OCI-LY7 (cell line): ENCODE measurements at regions not wholly inside any gene's neighbourhood (a gene's known extent, or its start where the extent isn't known, plus 50 kb on each side); places are given as distances from the start of the nearest gene placed in this dataset.

Experiments used
- BruUV-seq: library from RNA; stranded (reverse); fragments of 400-500 nt; replicated peaks from 2 replicates; lab custom pipeline; 2021; lab: Mats Ljungman, UMichigan
- CTCF ChIA-PET: fragments of 300-600 bp; sonication (Branson Sonifier 250); formaldehyde crosslinking; loops from one replicate; lab custom pipeline; 2022; ENCODE audit warnings: antibody characterized with exemption; ENCODE audit not compliant: unreplicated experiment; lab: Charles Lee
- POLR2A ChIA-PET: fragments of 300-600 bp; sonication (Branson Sonifier 250); formaldehyde crosslinking; loops from one replicate; lab custom pipeline; 2022; ENCODE audit warnings: antibody characterized with exemption; lab: Charles Lee
- DNase-seq: peaks from one replicate; pipeline ENCODE4 v3.0.0-alpha.2; 2015; ENCODE audit warnings: low spot score
- H2AFZ ChIP-seq: fragments of 200-600 bp; sonication (generic), shearing (Covaris generic); 2 replicates; pipeline ENCODE4 v1.6.1; 2014; ENCODE audit warnings: mild to moderate bottlenecking, antibody characterized with exemption, low read length, moderate library complexity
- H3K27ac ChIP-seq: fragments of 200-600 bp; sonication (generic); 2 replicates; pipeline ENCODE4 v1.5.1; 2014; ENCODE audit warnings: mixed run types, low read depth, mild to moderate bottlenecking, moderate library complexity, low read length, inconsistent platforms; ENCODE audit not compliant: poor library complexity, severe bottlenecking
- H3K36me3 ChIP-seq: fragments of 200-600 bp; sonication (generic); 2 replicates; pipeline ENCODE4 v1.6.1; 2014; ENCODE audit warnings: mild to moderate bottlenecking, antibody characterized with exemption, low read length, moderate library complexity, mixed read lengths; ENCODE audit not compliant: insufficient read depth
- H3K4me1 ChIP-seq: fragments of 200-600 bp; sonication (generic); 2 replicates; pipeline ENCODE4 v1.5.1; 2014; ENCODE audit warnings: mild to moderate bottlenecking, low read length; ENCODE audit not compliant: insufficient read depth, poor library complexity, severe bottlenecking
- H3K4me2 ChIP-seq: fragments of 200-600 bp; sonication (generic); 2 replicates; pipeline ENCODE4 v1.6.1; 2014; ENCODE audit warnings: mild to moderate bottlenecking, low read length
- H3K4me3 ChIP-seq: fragments of 200-600 bp; sonication (generic); 2 replicates; pipeline ENCODE4 v1.5.1; 2014; ENCODE audit warnings: mild to moderate bottlenecking, low read depth, low read length; ENCODE audit not compliant: poor library complexity, severe bottlenecking
- H3K79me2 ChIP-seq: fragments of 200-600 bp; sonication (generic); 2 replicates; pipeline ENCODE4 v1.6.1; 2016; ENCODE audit warnings: low read depth, mild to moderate bottlenecking, low read length, moderate library complexity, mixed read lengths; ENCODE audit not compliant: insufficient read depth
- H3K9me2 ChIP-seq: fragments of 200-600 bp; sonication (generic); 2 replicates; pipeline ENCODE4 v1.6.1; 2016; ENCODE audit warnings: mild to moderate bottlenecking, low read length, mixed read lengths; ENCODE audit not compliant: insufficient read depth
- H3K9me3 ChIP-seq: fragments of 200-600 bp; sonication (generic); 2 replicates; pipeline ENCODE4 v1.6.1; 2014; ENCODE audit warnings: mild to moderate bottlenecking, mixed run types, low read length, mixed read lengths
- H4K20me1 ChIP-seq: fragments of 200-600 bp; sonication (generic); 2 replicates; pipeline ENCODE4 v1.6.1; 2014; ENCODE audit warnings: mild to moderate bottlenecking, antibody characterized with exemption, low read length, moderate library complexity, mixed read lengths; ENCODE audit not compliant: insufficient read depth
- EZH2phosphoT487 ChIP-seq: fragments of 200-600 bp; sonication (generic); IDR thresholded peaks from 2 replicates; pipeline ENCODE4 v1.6.1; 2018; ENCODE audit warnings: low read depth, borderline replicate concordance, mild to moderate bottlenecking, mixed run types, antibody characterized with exemption, low read length, moderate library complexity, mixed read lengths
- intact Hi-C: fragments of 100-400 bp; cut with micrococcal nuclease; formaldehyde crosslinking; loops from one replicate; pipeline ENCODE4 v1.10.0; 2022; ENCODE audit not compliant: unreplicated experiment
- TF ChIP-seq, protein P1 (sequence below): fragments of 200-600 bp; sonication (generic); conservative IDR thresholded peaks from 2 replicates; pipeline ENCODE4 v1.5.1; 2014; ENCODE audit warnings: mild to moderate bottlenecking, antibody characterized with exemption, low read length, moderate library complexity, mixed read lengths

GRCh38 chr14:29222671-29223268 lies 456.2 kb downstream of the FOXG1 start:
- Histone ChIP-seq H3K79me2 (no peaks in the 10 kb centered on the region), H4K20me1 (no peaks in the 10 kb centered on the region), H3K4me1 (no peaks in the 10 kb centered on the region), H3K9me2 (no peaks in the 10 kb centered on the region), H3K4me2 (no peak overlapping the region), H2AFZ (no peak overlapping the region), H3K9me3 (no peaks in the 10 kb centered on the region), H3K4me3 (no peak overlapping the region), H3K36me3 (no peaks in the 10 kb centered on the region), H3K27ac (no peak overlapping the region)
- intact Hi-C loops = no loop called here
- POLR2A ChIA-PET = no interaction called here
- DNase-seq = no peak
- TF ChIP-seq, protein P1, sequence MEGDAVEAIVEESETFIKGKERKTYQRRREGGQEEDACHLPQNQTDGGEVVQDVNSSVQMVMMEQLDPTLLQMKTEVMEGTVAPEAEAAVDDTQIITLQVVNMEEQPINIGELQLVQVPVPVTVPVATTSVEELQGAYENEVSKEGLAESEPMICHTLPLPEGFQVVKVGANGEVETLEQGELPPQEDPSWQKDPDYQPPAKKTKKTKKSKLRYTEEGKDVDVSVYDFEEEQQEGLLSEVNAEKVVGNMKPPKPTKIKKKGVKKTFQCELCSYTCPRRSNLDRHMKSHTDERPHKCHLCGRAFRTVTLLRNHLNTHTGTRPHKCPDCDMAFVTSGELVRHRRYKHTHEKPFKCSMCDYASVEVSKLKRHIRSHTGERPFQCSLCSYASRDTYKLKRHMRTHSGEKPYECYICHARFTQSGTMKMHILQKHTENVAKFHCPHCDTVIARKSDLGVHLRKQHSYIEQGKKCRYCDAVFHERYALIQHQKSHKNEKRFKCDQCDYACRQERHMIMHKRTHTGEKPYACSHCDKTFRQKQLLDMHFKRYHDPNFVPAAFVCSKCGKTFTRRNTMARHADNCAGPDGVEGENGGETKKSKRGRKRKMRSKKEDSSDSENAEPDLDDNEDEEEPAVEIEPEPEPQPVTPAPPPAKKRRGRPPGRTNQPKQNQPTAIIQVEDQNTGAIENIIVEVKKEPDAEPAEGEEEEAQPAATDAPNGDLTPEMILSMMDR = peak; percentile 40; the same call in 1 of the 2 replicates
- TF ChIP-seq EZH2phosphoT487 = no peak
- BruUV-seq = no TSS peak
- CTCF ChIA-PET = no interaction called here

- Histone ChIP-seq H3K36me3 (no peaks in the 10 kb centered on the region), H3K27ac (no peak overlapping the region), H3K4me3 (no peak overlapping the region), H3K4me2 (no peak overlapping the region), H3K4me1 (no peaks in the 10 kb centered on the region), H3K79me2 (no peaks in the 10 kb centered on the region), H3K9me3 (no peaks in the 10 kb centered on the region), H2AFZ (no peak overlapping the region), H3K9me2 (no peaks in the 10 kb centered on the region), H4K20me1 (no peaks in the 10 kb centered on the region)
- ChIA-PET CTCF (no interaction called here), POLR2A (no interaction called here)
- no TSS peak for BruUV-seq
- TF ChIP-seq EZH2phosphoT487 = no peak
- TF ChIP-seq, protein P1 = no peak
- no peak for DNase-seq
- intact Hi-C loops = no loop called here
Observed at GRCh38 chr14:29223947-29224346, 457.4 kb downstream of the FOXG1 start.

DNA sequence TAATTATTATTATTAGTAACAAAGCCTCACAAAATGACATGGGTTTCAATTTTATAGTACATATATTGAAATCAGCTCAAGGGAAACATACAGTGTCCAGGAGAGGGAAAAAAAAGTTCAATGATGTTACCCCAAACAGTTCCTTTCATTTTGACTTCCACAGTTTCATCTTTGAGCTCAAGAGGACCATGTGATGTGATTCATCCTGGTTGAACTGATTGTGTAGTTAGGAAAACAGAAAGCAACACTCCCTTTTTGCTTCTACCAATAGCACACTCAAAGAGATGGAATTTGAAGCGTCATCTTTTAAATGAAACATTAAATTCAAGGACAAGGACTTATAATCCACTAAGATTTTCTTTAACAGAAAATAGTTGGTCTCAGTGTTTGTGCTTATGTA lies 461.0 kb downstream of the FOXG1 start:
- H3K4me3 ChIP-seq = no peak overlapping the region
- TF ChIP-seq, protein P1 = no peak
- no peak for TF ChIP-seq EZH2phosphoT487
- intact Hi-C loops = no loop called here
- no peaks in the 10 kb centered on the region for H3K9me3 ChIP-seq
- H3K79me2 ChIP-seq = no peaks in the 10 kb centered on the region
- H2AFZ ChIP-seq = no peak overlapping the region
- no peak overlapping the region for H3K4me2 ChIP-seq
- ChIA-PET POLR2A (no interaction called here), CTCF (no interaction called here)
- H3K9me2 ChIP-seq = no peaks in the 10 kb centered on the region
- H3K4me1 ChIP-seq = no peaks in the 10 kb centered on the region
- no peaks in the 10 kb centered on the region for H3K36me3 ChIP-seq
- no peaks in the 10 kb centered on the region for H4K20me1 ChIP-seq
- BruUV-seq = no TSS peak
- DNase-seq = no peak
- no peak overlapping the region for H3K27ac ChIP-seq
